Stimulated activated CD4-positive, alpha-beta T cell treated with anti-CD3 and anti-CD28 coated beads, Interleukin-15, amount 100 ng/mL, for 1 hour (primary cell): ENCODE measurements at regions not wholly inside any gene's neighbourhood (a gene's known extent, or its start where the extent isn't known, plus 50 kb on each side); places are given as distances from the start of the nearest gene placed in this dataset.

Source experiments
- DNase-seq, 2 donors: peaks; one replicate each; pipeline ENCODE4 v3.0.0-alpha.2; 2020; ENCODE audit warnings: low read depth in 1 of 2, low spot score in 1 of 2

- DNase-seq, result no peak
Measured at GRCh38 chr16:9371713-9372448, 280.4 kb downstream of the HAPSTR1 start.

- DNase-seq, result no peak
Measured at GRCh38 chr16:9372934-9373890, 281.8 kb downstream of the HAPSTR1 start.

GRCh38 chr16:9374061-9374460, 282.6 kb downstream of the HAPSTR1 start:
- no peak for DNase-seq

- no peak for DNase-seq
Measured at GRCh38 chr16:9378876-9379275, 287.4 kb downstream of the HAPSTR1 start.

GRCh38 chr16:9380221-9380620, 288.8 kb downstream of the HAPSTR1 start:
- no peak for DNase-seq

GRCh38 chr16:9381399-9381798, 290.0 kb downstream of the HAPSTR1 start:
- no peak for DNase-seq

GRCh38 chr16:9381905-9382304, 290.5 kb downstream of the HAPSTR1 start:
- DNase-seq, result no peak

- no peak for DNase-seq
Measured at GRCh38 chr16:9383281-9383680, 291.8 kb downstream of the HAPSTR1 start.

- DNase-seq, result no peak
Measured at GRCh38 chr16:9384141-9384540, 292.7 kb downstream of the HAPSTR1 start.

GRCh38 chr16:9389543-9390207, 298.2 kb downstream of the HAPSTR1 start:
- no peak for DNase-seq

- no peak for DNase-seq
Measured at GRCh38 chr16:9392956-9393355, 301.5 kb downstream of the HAPSTR1 start.

GRCh38 chr16:9393591-9393990, 302.1 kb downstream of the HAPSTR1 start:
- no peak for DNase-seq

- DNase-seq, result no peak
Measured at GRCh38 chr16:9395958-9396359, 304.5 kb downstream of the HAPSTR1 start.

GRCh38 chr16:9399573-9399972, 308.1 kb downstream of the HAPSTR1 start:
- no peak for DNase-seq

- DNase-seq, result no peak
Measured at GRCh38 chr16:9401173-9401572, 309.7 kb downstream of the HAPSTR1 start.

GRCh38 chr16:9402293-9402860, 310.9 kb downstream of the HAPSTR1 start:
- no peak for DNase-seq

- no peak for DNase-seq
Measured at GRCh38 chr16:9404811-9405210, 313.4 kb downstream of the HAPSTR1 start.

- no peak for DNase-seq
Measured at GRCh38 chr16:9406038-9406712, 314.7 kb downstream of the HAPSTR1 start.

GRCh38 chr16:9407206-9407758, 315.8 kb downstream of the HAPSTR1 start:
- no peak for DNase-seq

GRCh38 chr16:9408297-9408878, 316.9 kb downstream of the HAPSTR1 start:
- DNase-seq, result no peak
